ENCODE measurements at regions not wholly inside any gene's neighbourhood (a gene's known extent, or its start where the extent isn't known, plus 50 kb on each side); places are given as distances from the start of the nearest gene placed in this dataset.

- ATAC-seq (ENCODE audit: insufficient number of reproducible peaks, low FRiP score, low read depth), result no peak
- no peak for TF ChIP-seq CTCF (IDR thresholded peaks at IDR 0.05)
These were observed 843.0 kb downstream of the PCDH17 start for GRCh38 chr13:58474581-58474980.

GRCh38 chr13:58476206-58476918 lies 844.8 kb downstream of the PCDH17 start:
- no peak for DNase-seq (ENCODE audit: low spot score)
- Histone ChIP-seq H3K4me1 (ENCODE audit: control insufficient read depth in 1 of 2, low read depth in 2 of 2) (no peaks in the 10 kb centered on the region), H3K4me3 (no peak overlapping the region), H3K36me3 (no peaks in the 10 kb centered on the region), H3K27ac (no peak overlapping the region), H3K27me3 (replicated peaks; ENCODE audit: insufficient read depth) (no peaks in the 10 kb centered on the region), H3K9me3 (no peaks in the 10 kb centered on the region)
- TF ChIP-seq CTCF (IDR thresholded peaks at IDR 0.05), result no peak
- ATAC-seq (ENCODE audit: insufficient number of reproducible peaks, low FRiP score, low read depth), result no peak

More at GRCh38 chr13:58474581-58474980, 843.0 kb downstream of the PCDH17 start:
- no peak overlapping the region for H3K27ac ChIP-seq
- H3K4me1 ChIP-seq (ENCODE audit: control insufficient read depth in 1 of 2, low read depth in 2 of 2), result no peaks in the 10 kb centered on the region
- no peaks in the 10 kb centered on the region for H3K36me3 ChIP-seq
- H3K4me3 ChIP-seq, result no peak overlapping the region
- no peak for DNase-seq (ENCODE audit: low spot score)
- H3K9me3 ChIP-seq, result no peaks in the 10 kb centered on the region
- no peaks in the 10 kb centered on the region for H3K27me3 ChIP-seq (replicated peaks; ENCODE audit: insufficient read depth)

- H3K4me1 ChIP-seq (ENCODE audit: control insufficient read depth in 1 of 2, low read depth in 2 of 2), result no peaks in the 10 kb centered on the region
- H3K9me3 ChIP-seq, result no peaks in the 10 kb centered on the region
- H3K36me3 ChIP-seq, result no peaks in the 10 kb centered on the region
- H3K4me3 ChIP-seq, result no peak overlapping the region
- TF ChIP-seq CTCF (IDR thresholded peaks at IDR 0.05), result no peak
- no peak overlapping the region for H3K27ac ChIP-seq
- H3K27me3 ChIP-seq (replicated peaks; ENCODE audit: insufficient read depth), result no peaks in the 10 kb centered on the region
- DNase-seq (ENCODE audit: low spot score) (no peak), ATAC-seq (ENCODE audit: insufficient number of reproducible peaks, low FRiP score, low read depth) (no peak)
These were observed 847.3 kb downstream of the PCDH17 start for GRCh38 chr13:58478858-58479257.

GRCh38 chr13:58480061-58480460 lies 848.5 kb downstream of the PCDH17 start:
- no peak for ATAC-seq (ENCODE audit: insufficient number of reproducible peaks, low FRiP score, low read depth)
- Histone ChIP-seq H3K36me3 (no peaks in the 10 kb centered on the region), H3K9me3 (no peaks in the 10 kb centered on the region), H3K4me3 (no peak overlapping the region), H3K27ac (no peak overlapping the region), H3K4me1 (ENCODE audit: control insufficient read depth in 1 of 2, low read depth in 2 of 2) (no peaks in the 10 kb centered on the region), H3K27me3 (replicated peaks; ENCODE audit: insufficient read depth) (no peaks in the 10 kb centered on the region)
- no peak for DNase-seq (ENCODE audit: low spot score)
- TF ChIP-seq CTCF (IDR thresholded peaks at IDR 0.05), result no peak

DNA sequence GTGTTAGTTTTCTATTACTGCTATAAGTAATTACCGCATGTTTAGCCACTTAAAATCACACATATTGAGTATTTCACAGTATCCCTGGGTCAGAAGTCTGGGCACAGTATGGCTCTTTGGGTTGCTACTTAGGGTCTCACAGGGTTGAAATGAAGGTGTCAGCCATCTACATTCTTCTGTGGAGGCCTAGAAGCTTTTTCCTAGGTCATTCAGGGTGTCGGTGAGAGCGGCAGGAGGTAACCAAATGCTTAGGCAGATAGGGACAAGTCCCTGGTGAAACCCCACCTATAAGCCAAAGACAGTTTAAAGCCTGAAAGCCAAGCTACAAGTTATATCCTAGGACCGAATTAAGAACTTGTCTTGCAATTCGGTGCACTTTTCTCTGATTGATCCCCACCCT lies 856.7 kb downstream of the PCDH17 start:
- H3K9me3 ChIP-seq, result no peaks in the 10 kb centered on the region
- no peak for TF ChIP-seq CTCF (IDR thresholded peaks at IDR 0.05)
- no peak overlapping the region for H3K4me3 ChIP-seq
- H3K27me3 ChIP-seq (replicated peaks; ENCODE audit: insufficient read depth), result no peaks in the 10 kb centered on the region
- no peak for ATAC-seq (ENCODE audit: insufficient number of reproducible peaks, low FRiP score, low read depth)
- no peaks in the 10 kb centered on the region for H3K36me3 ChIP-seq
- DNase-seq (ENCODE audit: low spot score), result no peak
- no peak overlapping the region for H3K27ac ChIP-seq
- H3K4me1 ChIP-seq (ENCODE audit: control insufficient read depth in 1 of 2, low read depth in 2 of 2), result no peaks in the 10 kb centered on the region

Data from thoracic aorta (tissue), 2 donors.